Liver (tissue), 8 donors: ENCODE measurements at regions not wholly inside any gene's neighbourhood (a gene's known extent, or its start where the extent isn't known, plus 50 kb on each side); places are given as distances from the start of the nearest gene placed in this dataset.

Source experiments
- DNase-seq: peaks from one replicate; pipeline ENCODE4 v3.0.0-alpha.2; 2017; ENCODE audit warnings: low spot score
- H3K27ac ChIP-seq, 2 donors: one replicate each; pipeline ENCODE4 v1.7.0; 2013; ENCODE audit warnings: inconsistent platforms in 2 of 2, low read length in 2 of 2, control low read depth in 1 of 2, low read depth in 1 of 2, mild to moderate bottlenecking in 1 of 2
- H3K27me3 ChIP-seq, 4 donors: one replicate each; pipeline versions ENCODE4 v1.6.1 to v1.7.0; 2013; ENCODE audit warnings: low read length in 3 of 4, inconsistent platforms in 1 of 4, mild to moderate bottlenecking in 1 of 4, moderate library complexity in 1 of 4; ENCODE audit not compliant: control insufficient read depth in 4 of 4, insufficient read depth in 4 of 4
- H3K36me3 ChIP-seq, 4 donors: one replicate each; pipeline versions ENCODE4 v1.6.1 to v1.7.0; 2013; ENCODE audit warnings: low read length in 3 of 4, mild to moderate bottlenecking in 3 of 4, low read depth in 1 of 4, moderate library complexity in 1 of 4; ENCODE audit not compliant: control insufficient read depth in 4 of 4, insufficient read depth in 3 of 4
- H3K4me1 ChIP-seq, 4 donors: one replicate each; pipeline versions ENCODE4 v1.6.1 to v1.7.0; 2013; ENCODE audit warnings: low read length in 3 of 4, mild to moderate bottlenecking in 3 of 4, moderate library complexity in 1 of 4; ENCODE audit not compliant: control insufficient read depth in 4 of 4, insufficient read depth in 4 of 4
- H3K4me3 ChIP-seq, 3 donors: one replicate each; pipeline versions ENCODE4 v1.6.1 to v1.7.0; 2013; ENCODE audit warnings: low read length in 3 of 3, control low read depth in 1 of 3, low read depth in 1 of 3, mild to moderate bottlenecking in 1 of 3
- H3K9ac ChIP-seq, 2 donors: one replicate each; pipeline ENCODE4 v1.7.0; 2013; ENCODE audit warnings: low read length in 2 of 2, mild to moderate bottlenecking in 2 of 2, moderate library complexity in 2 of 2, control low read depth in 1 of 2, low read depth in 1 of 2
- H3K9me3 ChIP-seq, 4 donors: one replicate each; pipeline versions ENCODE4 v1.6.1 to v1.7.0; 2013; ENCODE audit warnings: low read length in 3 of 4; ENCODE audit not compliant: control insufficient read depth in 4 of 4
- ATF3 ChIP-seq: IDR thresholded peaks from 2 replicates; pipeline ENCODE4 v1.6.1; 2016; ENCODE audit warnings: antibody characterized with exemption
- CTCF ChIP-seq: fragments of 150-350 bp; IDR thresholded peaks from 2 replicates; pipeline ENCODE4 v1.5.1; 2017; ENCODE audit warnings: improper control_type of control experiment, low read depth, low read length; ENCODE audit not compliant: missing input control
- EGR1 ChIP-seq, 2 donors: IDR thresholded peaks; 2 replicates each; pipeline ENCODE4 v1.6.1; 2016 to 2018; ENCODE audit warnings: antibody characterized with exemption in 2 of 2, low read depth in 2 of 2
- FOXA1 ChIP-seq: IDR thresholded peaks from 2 replicates; pipeline ENCODE4 v1.6.1; 2016; ENCODE audit warnings: antibody characterized with exemption
- FOXA2 ChIP-seq: IDR thresholded peaks from 2 replicates; pipeline ENCODE4 v1.6.1; 2016; ENCODE audit warnings: antibody characterized with exemption
- GABPA ChIP-seq, 2 donors: IDR thresholded peaks in 1 of 2; conservative IDR thresholded peaks in 1 of 2; 2 replicates each; pipeline ENCODE4 v1.6.1; 2016; ENCODE audit warnings: antibody characterized with exemption in 2 of 2, mild to moderate bottlenecking in 1 of 2, moderate library complexity in 1 of 2
- HNF4A ChIP-seq, 2 donors: conservative IDR thresholded peaks; 2 replicates each; pipeline ENCODE4 v1.6.1; 2016; ENCODE audit warnings: antibody characterized with exemption in 2 of 2, mild to moderate bottlenecking in 2 of 2
- HNF4G ChIP-seq: IDR thresholded peaks from 2 replicates; pipeline ENCODE4 v1.6.1; 2016; ENCODE audit warnings: antibody characterized with exemption
- JUND ChIP-seq, 2 donors: IDR thresholded peaks; 2 replicates each; pipeline ENCODE4 v1.6.1; 2016; ENCODE audit warnings: antibody characterized with exemption in 2 of 2
- MAX ChIP-seq: IDR thresholded peaks from 2 replicates; pipeline ENCODE4 v1.6.1; 2016; ENCODE audit warnings: antibody characterized with exemption
- NR2F2 ChIP-seq: IDR thresholded peaks from 2 replicates; pipeline ENCODE4 v1.6.1; 2016; ENCODE audit warnings: antibody characterized with exemption
- RAD21 ChIP-seq, 2 donors: IDR thresholded peaks; 2 replicates each; pipeline ENCODE4 v1.6.1; 2016; ENCODE audit warnings: antibody characterized with exemption in 2 of 2, mild to moderate bottlenecking in 2 of 2
- RXRA ChIP-seq, 2 donors: IDR thresholded peaks; 2 replicates each; pipeline ENCODE4 v1.6.1; 2017 to 2018; ENCODE audit warnings: antibody characterized with exemption in 2 of 2, mild to moderate bottlenecking in 1 of 2
- SP1 ChIP-seq: IDR thresholded peaks from 2 replicates; pipeline ENCODE4 v1.6.1; 2018; ENCODE audit warnings: antibody characterized with exemption, mild to moderate bottlenecking
- TAF1 ChIP-seq: conservative IDR thresholded peaks from 2 replicates; pipeline ENCODE4 v1.6.1; 2016; ENCODE audit warnings: antibody characterized with exemption, mild to moderate bottlenecking
- YY1 ChIP-seq: IDR thresholded peaks from 2 replicates; pipeline ENCODE4 v1.6.1; 2016; ENCODE audit warnings: antibody characterized with exemption, mild to moderate bottlenecking
- WGBS: extraction: QIAGEN DNeasy Blood & Tissue Kit; methylation state at CpG from one replicate; pipeline ENCODE4 v1.1.7; 2013; 5-methylcytosine and 5-hydroxymethylcytosine counted together
- TF ChIP-seq, protein P1 (sequence below): IDR thresholded peaks from 2 replicates; pipeline ENCODE4 v1.6.1; 2016; ENCODE audit warnings: antibody characterized with exemption
- donor health status: healthy.
- donor health status: healthy.
- donor health status: healthy.
- donor health status: healthy.
- donor health status: healthy.

DNA sequence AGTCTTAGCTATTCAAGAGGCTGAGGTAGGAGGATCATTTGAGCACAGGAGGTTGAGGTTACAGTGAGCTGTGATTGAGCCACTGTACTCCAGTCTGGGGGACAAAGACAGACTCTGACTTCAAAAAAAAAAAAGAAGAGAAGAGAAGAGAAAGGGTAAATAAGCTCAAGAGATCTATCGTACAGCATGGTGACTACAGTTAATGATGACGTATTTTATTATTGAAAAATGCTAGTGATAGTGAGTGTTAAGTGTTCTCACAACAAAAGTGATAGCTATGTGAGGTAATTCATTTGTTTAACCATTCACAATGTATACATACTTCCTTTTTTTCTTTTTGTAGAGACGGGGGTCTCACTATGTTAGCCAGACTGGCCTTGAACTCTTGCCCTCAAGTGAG is 121.5 kb upstream of the RPL34 start:
- Histone ChIP-seq H3K27ac (no peak overlapping the region), H3K9me3 (peaks cover 2 to 4% (median 2%) of the 10 kb centered on the region in 4 donors), H3K4me1 (no peaks in the 10 kb centered on the region), H3K36me3 (no peaks in the 10 kb centered on the region), H3K9ac (no peak overlapping the region), H3K4me3 (no peak overlapping the region), H3K27me3 (peaks cover 0 to 3% (median 0%) of the 10 kb centered on the region in 4 donors)
- TF ChIP-seq FOXA1 (no peak), FOXA2 (no peak), NR2F2 (no peak), RXRA (IDR thresholded peaks at IDR 0.05) (no peak), HNF4G (no peak), GABPA (IDR thresholded peaks at IDR 0.05 in 1 of 2, conservative IDR thresholded peaks at IDR 0.05 in 1 of 2) (no peak), MAX (no peak), TAF1 (no peak), RAD21 (IDR thresholded peaks at IDR 0.05) (no peak), ATF3 (no peak), CTCF (no peak), EGR1 (IDR thresholded peaks at IDR 0.05; ENCODE audit: low read depth in 2 of 2) (no peak), YY1 (no peak), JUND (IDR thresholded peaks at IDR 0.05) (no peak), SP1 (no peak), HNF4A (conservative IDR thresholded peaks at IDR 0.05) (no peak)
- TF ChIP-seq, protein P1, sequence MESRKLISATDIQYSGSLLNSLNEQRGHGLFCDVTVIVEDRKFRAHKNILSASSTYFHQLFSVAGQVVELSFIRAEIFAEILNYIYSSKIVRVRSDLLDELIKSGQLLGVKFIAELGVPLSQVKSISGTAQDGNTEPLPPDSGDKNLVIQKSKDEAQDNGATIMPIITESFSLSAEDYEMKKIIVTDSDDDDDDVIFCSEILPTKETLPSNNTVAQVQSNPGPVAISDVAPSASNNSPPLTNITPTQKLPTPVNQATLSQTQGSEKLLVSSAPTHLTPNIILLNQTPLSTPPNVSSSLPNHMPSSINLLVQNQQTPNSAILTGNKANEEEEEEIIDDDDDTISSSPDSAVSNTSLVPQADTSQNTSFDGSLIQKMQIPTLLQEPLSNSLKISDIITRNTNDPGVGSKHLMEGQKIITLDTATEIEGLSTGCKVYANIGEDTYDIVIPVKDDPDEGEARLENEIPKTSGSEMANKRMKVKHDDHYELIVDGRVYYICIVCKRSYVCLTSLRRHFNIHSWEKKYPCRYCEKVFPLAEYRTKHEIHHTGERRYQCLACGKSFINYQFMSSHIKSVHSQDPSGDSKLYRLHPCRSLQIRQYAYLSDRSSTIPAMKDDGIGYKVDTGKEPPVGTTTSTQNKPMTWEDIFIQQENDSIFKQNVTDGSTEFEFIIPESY, result no peak
- DNase-seq, result no peak
- WGBS, result 67% methylated on average over 3 of the region's 3 CpGs

- H3K9ac ChIP-seq, result no peak overlapping the region
- no peak overlapping the region for H3K27ac ChIP-seq
- peaks cover 2 to 12% (median 9%) of the 10 kb centered on the region in 4 donors for H3K9me3 ChIP-seq
- no peaks in the 10 kb centered on the region for H3K27me3 ChIP-seq
- H3K36me3 ChIP-seq, result no peaks in the 10 kb centered on the region
- TF ChIP-seq NR2F2, result no peak
- no peak for TF ChIP-seq RXRA (IDR thresholded peaks at IDR 0.05)
- TF ChIP-seq GABPA (IDR thresholded peaks at IDR 0.05 in 1 of 2, conservative IDR thresholded peaks at IDR 0.05 in 1 of 2), result no peak
- TF ChIP-seq MAX, result no peak
- no peak for TF ChIP-seq CTCF
- TF ChIP-seq, protein P1, result no peak
- no peak for TF ChIP-seq RAD21 (IDR thresholded peaks at IDR 0.05)
- no peak for TF ChIP-seq YY1
- no peak for TF ChIP-seq HNF4A (conservative IDR thresholded peaks at IDR 0.05)
- TF ChIP-seq ATF3, result no peak
- no peak for TF ChIP-seq JUND (IDR thresholded peaks at IDR 0.05)
- H3K4me3 ChIP-seq, result no peak overlapping the region
- H3K4me1 ChIP-seq, result no peaks in the 10 kb centered on the region
- DNase-seq, result no peak
Observed at GRCh38 chr4:108493596-108493931, 126.8 kb upstream of the RPL34 start.
